HepG2 (cell line): ENCODE measurements at regions not wholly inside any gene's neighbourhood (a gene's known extent, or its start where the extent isn't known, plus 50 kb on each side); places are given as distances from the start of the nearest gene placed in this dataset.
A peak's percentile ranks its signal among the peaks of the same experiment; 100 is the strongest.

ENCODE experiments used
- ATAC-seq: fragments of 200-7000 bp; cut with Tn5 transposase; 3 replicates; pipeline ENCODE4 v1.9.1; 2020; ENCODE audit warnings: mild to moderate bottlenecking, moderate library complexity
- BruUV-seq: library from RNA; stranded (reverse); fragments of 400-500 nt; replicated peaks from 2 replicates; lab custom pipeline; 2021; lab: Mats Ljungman, UMichigan
- CTCF ChIA-PET: fragments of 300-600 bp; formaldehyde crosslinking; extraction: SDS; loops from one replicate; lab custom pipeline; 2021; ENCODE audit warnings: low total read pairs, inconsistent platforms, low intra/inter-chr PET ratio; lab: Yijun Ruan, JAX
- POLR2A ChIA-PET: fragments of 350-600 bp; sonication (Branson Sonifier 250); formaldehyde crosslinking; loops from one replicate; lab custom pipeline; 2020; ENCODE audit warnings: antibody characterized with exemption, inconsistent platforms; lab: Yijun Ruan, JAX
- DNase-seq: peaks from one replicate; pipeline ENCODE4 v3.0.0-alpha.2; 2015; ENCODE audit warnings: low spot score
- FAIRE-seq: peaks from 3 replicates; lab custom pipeline; 2011; peaks lifted over from hg19 to GRCh38; lab: Jason Lieb, UNC
- H2AFZ ChIP-seq: one replicate; pipeline ENCODE4 v1.6.1; 2011; ENCODE audit warnings: low read length, inconsistent platforms
- H3K27ac ChIP-seq: fragments of 300-600 bp; 3 replicates; pipeline ENCODE4 v1.8.0; 2011; ENCODE audit warnings: mixed run types, mild to moderate bottlenecking, mixed read lengths, low read length, inconsistent platforms; ENCODE audit not compliant: insufficient read depth; ENCODE audit errors: extremely low read length
- H3K27me3 ChIP-seq, 2 experiments: fragments of 200-600 bp in 1 of 2; 2 replicates in 1 of 2; 3 replicates in 1 of 2; pipeline versions ENCODE4 v1.6.0 to v1.8.0; 2011; ENCODE audit warnings: low read length in 2 of 2, mild to moderate bottlenecking in 2 of 2, moderate library complexity in 2 of 2, inconsistent platforms in 1 of 2; ENCODE audit not compliant: insufficient read depth in 2 of 2, control insufficient read depth in 1 of 2
- H3K36me3 ChIP-seq, 2 experiments: fragments of 200-600 bp in 1 of 2; replicated peaks in 1 of 2; 2 replicates in 1 of 2; 3 replicates in 1 of 2; pipeline versions ENCODE4 v1.5.1 to v1.8.0; 2011; ENCODE audit warnings: low read length in 2 of 2, inconsistent platforms in 1 of 2; ENCODE audit not compliant: insufficient read depth in 2 of 2, control insufficient read depth in 1 of 2
- H3K4me1 ChIP-seq: 2 replicates; pipeline ENCODE4 v1.5.1; 2012; ENCODE audit warnings: low read length, inconsistent platforms; ENCODE audit not compliant: insufficient read depth
- H3K4me2 ChIP-seq: 2 replicates; pipeline ENCODE4 v1.6.0; 2011; ENCODE audit warnings: low read depth, low read length, inconsistent platforms
- H3K4me3 ChIP-seq, 3 experiments: fragments of 200-600 bp in 1 of 3; sonication (generic), shearing (Covaris generic) in 1 of 3; replicated peaks in 1 of 3; 2 replicates each; pipeline ENCODE4 v1.5.1; 2011 to 2016; ENCODE audit warnings: low read length in 3 of 3, inconsistent platforms in 2 of 3, low read depth in 2 of 3, mild to moderate bottlenecking in 2 of 3, control low read depth in 1 of 3, mixed read lengths in 1 of 3; ENCODE audit not compliant: insufficient read depth in 1 of 3
- H3K79me2 ChIP-seq: one replicate; pipeline ENCODE4 v1.6.1; 2011; ENCODE audit warnings: low read length, inconsistent platforms; ENCODE audit not compliant: insufficient read depth
- H3K9ac ChIP-seq: 2 replicates; pipeline ENCODE4 v1.6.0; 2011; ENCODE audit warnings: mild to moderate bottlenecking, low read depth, low read length, inconsistent platforms; ENCODE audit not compliant: insufficient read depth
- H3K9me3 ChIP-seq: 2 replicates; pipeline ENCODE4 v1.5.1; 2012; ENCODE audit warnings: mild to moderate bottlenecking, low read length
- H4K20me1 ChIP-seq: 2 replicates; pipeline ENCODE4 v1.6.0; 2011; ENCODE audit warnings: inconsistent platforms, mild to moderate bottlenecking, low read length, moderate library complexity; ENCODE audit not compliant: insufficient read depth
- MAFF ChIP-seq: IDR thresholded peaks from 2 replicates; pipeline ENCODE4 v1.6.1; 2011; ENCODE audit warnings: low read depth, low read length, improper control_type of control experiment
- THAP11 ChIP-seq: IDR thresholded peaks from 2 replicates; pipeline ENCODE4 v1.6.1; 2016; ENCODE audit warnings: missing biosample characterization, missing genetic modification reagents
- ZMYM3 ChIP-seq: sonication (generic); formaldehyde crosslinking; IDR thresholded peaks from 2 replicates; pipeline ENCODE4 v1.5.1; 2020; ENCODE audit warnings: mild to moderate bottlenecking, missing genetic modification reagents
- ZNF20 ChIP-seq: sonication (generic); formaldehyde crosslinking; IDR thresholded peaks from 2 replicates; pipeline ENCODE4 v1.4.0; 2020; ENCODE audit warnings: mild to moderate bottlenecking, moderate library complexity, missing genetic modification reagents
- WGBS: methylation state at CpG from one replicate; pipeline ENCODE4 v1.1.6; 2017; ENCODE audit warnings: low lambda C conversion rate; 5-methylcytosine and 5-hydroxymethylcytosine counted together
- in situ Hi-C: cut with HindIII; loops from 2 replicates; pipeline ENCODE4 v1.10.0; 2017; ENCODE audit warnings: low pct_unique_long_range_greater_than_20kb; ENCODE audit not compliant: extremely low pct_ligation_motif_present
- intact Hi-C: fragments of 100-400 bp; cut with micrococcal nuclease; formaldehyde crosslinking; loops from one replicate; pipeline ENCODE4 v1.10.0; 2022; ENCODE audit not compliant: unreplicated experiment
- TF ChIP-seq, protein P1 (sequence below): IDR thresholded peaks from 2 replicates; pipeline ENCODE4 v1.6.1; 2016; ENCODE audit warnings: low read depth, missing genetic modification reagents, missing compliant biosample characterization

DNA sequence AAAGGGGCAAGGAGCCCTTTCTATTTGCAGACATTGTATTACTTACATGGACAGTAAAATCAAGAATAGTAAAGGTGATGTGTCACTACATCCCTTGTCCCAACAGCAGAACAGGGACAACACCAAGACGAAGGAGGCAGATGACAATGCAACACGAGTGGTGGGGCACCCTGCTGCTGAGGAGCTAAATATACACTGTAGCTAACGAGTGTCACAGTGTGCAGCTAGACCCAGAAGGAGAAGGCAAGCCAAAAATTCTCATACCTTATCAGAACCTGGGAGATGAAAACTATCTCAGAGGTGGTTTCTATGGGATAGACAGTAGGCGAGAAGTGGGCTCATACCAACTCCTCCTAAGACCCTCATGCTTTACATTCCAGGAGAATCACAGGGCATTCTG, 518.4 kb upstream of the LRRTM1 start:
- FAIRE-seq (no peak), ATAC-seq (no peak), DNase-seq (no peak)
- POLR2A ChIA-PET: no interaction called here
- H3K27ac ChIP-seq: no peak overlapping the region
- no peak overlapping the region for H3K9ac ChIP-seq
- H4K20me1 ChIP-seq: no peaks in the 10 kb centered on the region
- peaks cover 73% of the 10 kb centered on the region for H3K9me3 ChIP-seq
- CTCF ChIA-PET: no interaction called here
- no peak overlapping the region for H2AFZ ChIP-seq
- H3K79me2 ChIP-seq: no peaks in the 10 kb centered on the region
- in situ Hi-C loops: no loop called here
- WGBS: 7% methylated on average over 4 of the region's 4 CpGs
- no peaks in the 10 kb centered on the region for H3K36me3 ChIP-seq
- no TSS peak for BruUV-seq
- no peak overlapping the region for H3K4me2 ChIP-seq
- H3K4me1 ChIP-seq: no peaks in the 10 kb centered on the region
- no peak for TF ChIP-seq ZNF20
- 0 out of 2 replicates have a peak, but pooled peaks have one; percentile 13 for TF ChIP-seq MAFF
- TF ChIP-seq THAP11 (CRISPR knock-in tag): no peak
- TF ChIP-seq, protein P1, sequence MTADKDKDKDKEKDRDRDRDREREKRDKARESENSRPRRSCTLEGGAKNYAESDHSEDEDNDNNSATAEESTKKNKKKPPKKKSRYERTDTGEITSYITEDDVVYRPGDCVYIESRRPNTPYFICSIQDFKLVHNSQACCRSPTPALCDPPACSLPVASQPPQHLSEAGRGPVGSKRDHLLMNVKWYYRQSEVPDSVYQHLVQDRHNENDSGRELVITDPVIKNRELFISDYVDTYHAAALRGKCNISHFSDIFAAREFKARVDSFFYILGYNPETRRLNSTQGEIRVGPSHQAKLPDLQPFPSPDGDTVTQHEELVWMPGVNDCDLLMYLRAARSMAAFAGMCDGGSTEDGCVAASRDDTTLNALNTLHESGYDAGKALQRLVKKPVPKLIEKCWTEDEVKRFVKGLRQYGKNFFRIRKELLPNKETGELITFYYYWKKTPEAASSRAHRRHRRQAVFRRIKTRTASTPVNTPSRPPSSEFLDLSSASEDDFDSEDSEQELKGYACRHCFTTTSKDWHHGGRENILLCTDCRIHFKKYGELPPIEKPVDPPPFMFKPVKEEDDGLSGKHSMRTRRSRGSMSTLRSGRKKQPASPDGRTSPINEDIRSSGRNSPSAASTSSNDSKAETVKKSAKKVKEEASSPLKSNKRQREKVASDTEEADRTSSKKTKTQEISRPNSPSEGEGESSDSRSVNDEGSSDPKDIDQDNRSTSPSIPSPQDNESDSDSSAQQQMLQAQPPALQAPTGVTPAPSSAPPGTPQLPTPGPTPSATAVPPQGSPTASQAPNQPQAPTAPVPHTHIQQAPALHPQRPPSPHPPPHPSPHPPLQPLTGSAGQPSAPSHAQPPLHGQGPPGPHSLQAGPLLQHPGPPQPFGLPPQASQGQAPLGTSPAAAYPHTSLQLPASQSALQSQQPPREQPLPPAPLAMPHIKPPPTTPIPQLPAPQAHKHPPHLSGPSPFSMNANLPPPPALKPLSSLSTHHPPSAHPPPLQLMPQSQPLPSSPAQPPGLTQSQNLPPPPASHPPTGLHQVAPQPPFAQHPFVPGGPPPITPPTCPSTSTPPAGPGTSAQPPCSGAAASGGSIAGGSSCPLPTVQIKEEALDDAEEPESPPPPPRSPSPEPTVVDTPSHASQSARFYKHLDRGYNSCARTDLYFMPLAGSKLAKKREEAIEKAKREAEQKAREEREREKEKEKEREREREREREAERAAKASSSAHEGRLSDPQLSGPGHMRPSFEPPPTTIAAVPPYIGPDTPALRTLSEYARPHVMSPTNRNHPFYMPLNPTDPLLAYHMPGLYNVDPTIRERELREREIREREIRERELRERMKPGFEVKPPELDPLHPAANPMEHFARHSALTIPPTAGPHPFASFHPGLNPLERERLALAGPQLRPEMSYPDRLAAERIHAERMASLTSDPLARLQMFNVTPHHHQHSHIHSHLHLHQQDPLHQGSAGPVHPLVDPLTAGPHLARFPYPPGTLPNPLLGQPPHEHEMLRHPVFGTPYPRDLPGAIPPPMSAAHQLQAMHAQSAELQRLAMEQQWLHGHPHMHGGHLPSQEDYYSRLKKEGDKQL (CRISPR knock-in tag): no peak
- no peak for TF ChIP-seq ZMYM3
- no peaks in the 10 kb centered on the region for H3K27me3 ChIP-seq
- intact Hi-C loops: no loop called here
- no peak overlapping the region for H3K4me3 ChIP-seq
